BLaER1 (cell line): ENCODE measurements at regions not wholly inside any gene's neighbourhood (a gene's known extent, or its start where the extent isn't known, plus 50 kb on each side); places are given as distances from the start of the nearest gene placed in this dataset.

Experiments
- H3K27ac ChIP-seq: shearing (Covaris generic); formaldehyde crosslinking; 2 replicates; pipeline ENCODE4 v1.8.1; 2022
- H3K27me3 ChIP-seq: shearing (Covaris generic); formaldehyde crosslinking; 2 replicates; pipeline ENCODE4 v1.8.1; 2022
- H3K36me3 ChIP-seq: shearing (Covaris generic); formaldehyde crosslinking; 2 replicates; pipeline ENCODE4 v1.8.1; 2022
- H3K4me1 ChIP-seq: shearing (Covaris generic); formaldehyde crosslinking; 2 replicates; pipeline ENCODE4 v1.8.1; 2022
- H3K4me2 ChIP-seq: shearing (Covaris generic); formaldehyde crosslinking; 2 replicates; pipeline ENCODE4 v1.8.1; 2022
- H3K4me3 ChIP-seq: shearing (Covaris generic); formaldehyde crosslinking; 2 replicates; pipeline ENCODE4 v1.8.1; 2022
- H3K9ac ChIP-seq: shearing (Covaris generic); formaldehyde crosslinking; 2 replicates; pipeline ENCODE4 v1.8.1; 2022
- H3K9me3 ChIP-seq: shearing (Covaris generic); formaldehyde crosslinking; 2 replicates; pipeline ENCODE4 v1.8.1; 2022
- H4K20me1 ChIP-seq: shearing (Covaris generic); formaldehyde crosslinking; 2 replicates; pipeline ENCODE4 v1.8.1; 2022
- Cebpa-rat ChIP-seq: shearing (Covaris generic); IDR thresholded peaks from 2 replicates; pipeline ENCODE4 v1.8.1; 2022

DNA sequence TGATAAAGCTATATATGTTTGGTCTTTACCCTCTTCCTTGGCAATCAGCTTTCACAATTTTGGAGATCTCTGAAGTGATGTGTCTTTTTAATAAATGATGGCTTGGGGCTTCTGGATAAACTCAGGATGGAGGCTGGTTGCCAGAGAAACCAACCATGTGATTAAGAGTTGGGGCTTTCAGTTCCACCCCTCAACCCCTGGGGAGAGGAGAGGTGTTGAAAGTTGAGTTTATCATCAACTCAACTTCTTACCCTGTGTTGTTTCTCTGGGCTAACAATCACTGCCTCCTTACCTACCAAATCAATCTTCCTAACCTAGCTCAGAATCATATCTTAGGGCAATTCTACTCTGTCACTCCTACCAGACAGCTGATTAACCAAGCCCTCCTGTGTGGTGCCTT lies 735.8 kb downstream of the ZPLD1 start:
- Histone ChIP-seq H3K9me3 (no peaks in the 10 kb centered on the region), H3K4me1 (no peaks in the 10 kb centered on the region), H3K9ac (no peak overlapping the region), H3K36me3 (no peaks in the 10 kb centered on the region), H3K4me3 (no peak overlapping the region), H3K27me3 (no peaks in the 10 kb centered on the region), H3K4me2 (no peak overlapping the region), H3K27ac (no peak overlapping the region), H4K20me1 (no peaks in the 10 kb centered on the region)
- no peak for TF ChIP-seq Cebpa-rat

GRCh38 chr3:103173940-103174339 lies 739.1 kb downstream of the ZPLD1 start:
- Histone ChIP-seq H4K20me1 (no peaks in the 10 kb centered on the region), H3K4me1 (no peaks in the 10 kb centered on the region), H3K4me3 (no peak overlapping the region), H3K27me3 (no peaks in the 10 kb centered on the region), H3K9ac (no peak overlapping the region), H3K9me3 (no peaks in the 10 kb centered on the region), H3K36me3 (no peaks in the 10 kb centered on the region), H3K27ac (no peak overlapping the region), H3K4me2 (no peak overlapping the region)
- no peak for TF ChIP-seq Cebpa-rat

- H3K36me3 ChIP-seq: no peaks in the 10 kb centered on the region
- H3K9ac ChIP-seq: no peak overlapping the region
- no peak overlapping the region for H3K4me2 ChIP-seq
- H3K9me3 ChIP-seq: no peaks in the 10 kb centered on the region
- H3K27ac ChIP-seq: no peak overlapping the region
- no peaks in the 10 kb centered on the region for H4K20me1 ChIP-seq
- H3K4me3 ChIP-seq: no peak overlapping the region
- no peak for TF ChIP-seq Cebpa-rat
- H3K27me3 ChIP-seq: no peaks in the 10 kb centered on the region
- no peaks in the 10 kb centered on the region for H3K4me1 ChIP-seq
Measured at GRCh38 chr3:103181160-103181559, 746.3 kb downstream of the ZPLD1 start.

- Histone ChIP-seq H3K36me3 (no peaks in the 10 kb centered on the region), H3K27me3 (no peaks in the 10 kb centered on the region), H3K9me3 (no peaks in the 10 kb centered on the region), H3K27ac (no peak overlapping the region), H4K20me1 (no peaks in the 10 kb centered on the region), H3K4me2 (no peak overlapping the region), H3K4me3 (no peak overlapping the region), H3K4me1 (no peaks in the 10 kb centered on the region), H3K9ac (no peak overlapping the region)
- no peak for TF ChIP-seq Cebpa-rat
Measured at GRCh38 chr3:103184772-103185171, 750.0 kb downstream of the ZPLD1 start.

- Histone ChIP-seq H3K9ac (no peak overlapping the region), H4K20me1 (no peaks in the 10 kb centered on the region), H3K27ac (no peak overlapping the region), H3K4me3 (no peak overlapping the region), H3K9me3 (no peaks in the 10 kb centered on the region), H3K36me3 (no peaks in the 10 kb centered on the region), H3K27me3 (no peaks in the 10 kb centered on the region), H3K4me1 (no peaks in the 10 kb centered on the region), H3K4me2 (no peak overlapping the region)
- TF ChIP-seq Cebpa-rat: no peak
Measured at GRCh38 chr3:103189941-103190340, 755.1 kb downstream of the ZPLD1 start.

- no peak overlapping the region for H3K4me3 ChIP-seq
- no peaks in the 10 kb centered on the region for H3K9me3 ChIP-seq
- no peaks in the 10 kb centered on the region for H3K4me1 ChIP-seq
- no peaks in the 10 kb centered on the region for H3K36me3 ChIP-seq
- no peaks in the 10 kb centered on the region for H3K27me3 ChIP-seq
- no peak for TF ChIP-seq Cebpa-rat
- H3K9ac ChIP-seq: no peak overlapping the region
- H4K20me1 ChIP-seq: no peaks in the 10 kb centered on the region
- H3K27ac ChIP-seq: no peak overlapping the region
- H3K4me2 ChIP-seq: no peak overlapping the region
Measured at GRCh38 chr3:103195216-103195615, 760.4 kb downstream of the ZPLD1 start.

DNA sequence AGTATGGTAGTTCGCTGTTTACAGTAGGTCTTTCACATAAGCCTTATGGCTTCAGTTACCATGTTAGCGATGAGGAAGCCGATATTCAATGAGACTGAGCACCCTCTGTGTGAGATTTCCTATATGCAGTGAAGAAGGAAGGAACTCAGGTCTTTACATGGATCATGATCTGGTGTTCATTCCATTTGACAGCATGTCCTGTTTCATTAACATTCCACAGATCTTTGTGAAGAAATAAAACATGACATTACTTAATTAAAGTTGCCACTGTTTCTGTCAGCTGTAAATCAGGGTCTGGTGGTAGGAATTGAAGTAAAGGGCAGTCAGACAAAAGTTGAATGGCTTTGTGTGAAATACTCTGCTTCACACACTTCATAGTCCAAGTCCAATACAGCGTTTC lies 768.6 kb downstream of the ZPLD1 start:
- no peak overlapping the region for H3K27ac ChIP-seq
- H3K4me2 ChIP-seq: no peak overlapping the region
- H3K9ac ChIP-seq: no peak overlapping the region

GRCh38 chr3:103210583-103210982 lies 775.8 kb downstream of the ZPLD1 start:
- Histone ChIP-seq H3K4me3 (no peak overlapping the region), H3K9me3 (no peaks in the 10 kb centered on the region), H3K4me2 (no peak overlapping the region), H3K36me3 (no peaks in the 10 kb centered on the region), H3K4me1 (no peaks in the 10 kb centered on the region), H3K27me3 (no peaks in the 10 kb centered on the region), H3K9ac (no peak overlapping the region), H3K27ac (no peak overlapping the region), H4K20me1 (no peaks in the 10 kb centered on the region)
- no peak for TF ChIP-seq Cebpa-rat

More for the DNA sequence above, 768.6 kb downstream of the ZPLD1 start:
- Histone ChIP-seq H3K36me3 (no peaks in the 10 kb centered on the region), H3K9me3 (no peaks in the 10 kb centered on the region), H4K20me1 (no peaks in the 10 kb centered on the region), H3K4me1 (no peaks in the 10 kb centered on the region), H3K27me3 (no peaks in the 10 kb centered on the region), H3K4me3 (no peak overlapping the region)
- TF ChIP-seq Cebpa-rat: no peak

GRCh38 chr3:103218146-103218545 lies 783.3 kb downstream of the ZPLD1 start:
- no peak overlapping the region for H3K4me3 ChIP-seq

DNA sequence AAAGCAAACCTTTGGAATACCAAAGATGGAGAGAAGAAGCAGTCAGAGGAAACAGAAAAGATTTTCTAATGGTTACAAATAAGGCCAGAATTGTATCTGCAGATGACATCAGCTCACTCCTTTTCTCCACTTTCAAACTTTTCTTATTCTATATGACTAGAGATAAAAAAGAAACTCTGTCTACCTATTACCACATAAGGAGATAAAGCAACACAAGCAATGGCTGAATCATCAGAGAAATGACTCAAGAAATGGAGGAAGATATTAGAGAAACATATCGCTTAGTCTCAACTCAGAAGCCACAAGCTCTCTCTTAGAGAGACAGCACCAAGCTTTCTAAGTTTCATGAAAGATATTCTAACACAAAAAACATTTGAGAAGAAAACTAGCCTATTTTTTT lies 784.0 kb downstream of the ZPLD1 start:
- no peak for TF ChIP-seq Cebpa-rat
- H3K4me3 ChIP-seq: no peak overlapping the region
- no peaks in the 10 kb centered on the region for H4K20me1 ChIP-seq
- H3K9me3 ChIP-seq: no peaks in the 10 kb centered on the region
- H3K27me3 ChIP-seq: no peaks in the 10 kb centered on the region
- H3K4me2 ChIP-seq: no peak overlapping the region
- H3K4me1 ChIP-seq: no peaks in the 10 kb centered on the region
- no peaks in the 10 kb centered on the region for H3K36me3 ChIP-seq
- no peak overlapping the region for H3K27ac ChIP-seq
- H3K9ac ChIP-seq: no peak overlapping the region

More at GRCh38 chr3:103218146-103218545, 783.3 kb downstream of the ZPLD1 start:
- H3K36me3 ChIP-seq: no peaks in the 10 kb centered on the region
- no peaks in the 10 kb centered on the region for H3K27me3 ChIP-seq
- no peaks in the 10 kb centered on the region for H3K9me3 ChIP-seq
- H4K20me1 ChIP-seq: no peaks in the 10 kb centered on the region
- H3K27ac ChIP-seq: no peak overlapping the region
- no peak overlapping the region for H3K4me2 ChIP-seq
- no peak overlapping the region for H3K9ac ChIP-seq
- no peaks in the 10 kb centered on the region for H3K4me1 ChIP-seq
- no peak for TF ChIP-seq Cebpa-rat

DNA sequence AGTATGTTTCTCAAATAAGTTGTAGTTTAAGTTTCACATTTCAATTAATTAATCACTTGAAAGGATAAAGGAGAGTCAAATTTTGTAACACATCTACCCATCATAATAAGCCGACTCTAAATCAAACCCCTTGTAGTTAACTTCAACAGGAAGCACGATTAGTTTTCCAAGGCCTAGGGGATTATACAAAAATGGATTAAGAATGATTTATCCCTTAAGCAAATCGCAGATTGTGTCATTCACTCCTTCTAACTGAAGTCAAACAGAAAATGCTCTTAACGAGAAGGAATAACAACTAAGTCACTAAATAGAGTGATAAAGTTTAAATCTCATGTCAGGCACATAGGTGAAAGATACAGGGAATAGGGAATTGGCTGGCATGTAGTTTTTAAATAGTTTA lies 792.8 kb downstream of the ZPLD1 start:
- H3K4me2 ChIP-seq: no peak overlapping the region
- H3K4me1 ChIP-seq: no peaks in the 10 kb centered on the region
- H3K9me3 ChIP-seq: no peaks in the 10 kb centered on the region
- TF ChIP-seq Cebpa-rat: no peak
- H4K20me1 ChIP-seq: no peaks in the 10 kb centered on the region
- H3K36me3 ChIP-seq: no peaks in the 10 kb centered on the region
- H3K9ac ChIP-seq: no peak overlapping the region
- H3K4me3 ChIP-seq: no peak overlapping the region
- no peaks in the 10 kb centered on the region for H3K27me3 ChIP-seq
- H3K27ac ChIP-seq: no peak overlapping the region
